SK-N-SH (cell line): ENCODE measurements at regions not wholly inside any gene's neighbourhood (a gene's known extent, or its start where the extent isn't known, plus 50 kb on each side); places are given as distances from the start of the nearest gene placed in this dataset.

Experiments used
- CTCF ChIA-PET: fragments of 300-600, 350-600 bp; formaldehyde crosslinking; extraction: SDS; loops from one replicate; lab custom pipeline; 2021; lab: Yijun Ruan, JAX
- POLR2A ChIA-PET: fragments of 350-600 bp; sonication (Branson Sonifier 250); formaldehyde crosslinking; extraction: SDS; loops from one replicate; lab custom pipeline; 2020; ENCODE audit warnings: antibody characterized with exemption, inconsistent platforms; lab: Yijun Ruan, JAX
- DNase-seq: peaks from one replicate; pipeline ENCODE4 v3.0.0; 2012
- H2AFZ ChIP-seq: fragments of 200-600 bp; sonication (generic); 2 replicates; pipeline ENCODE4 v1.8.1; 2016; ENCODE audit warnings: antibody characterized with exemption, mild to moderate bottlenecking, low read depth
- H3F3A ChIP-seq: fragments of 200-600 bp; sonication (generic); replicated peaks from 2 replicates; pipeline ENCODE3; 2016; ENCODE audit warnings: antibody characterized with exemption, mild to moderate bottlenecking; ENCODE audit not compliant: insufficient read depth
- H3K27ac ChIP-seq, 2 experiments: fragments of 200-500 bp in 1 of 2; fragments of 200-600 bp in 1 of 2; sonication (Bioruptor generic) in 1 of 2; sonication (generic), shearing (Covaris generic) in 1 of 2; 2 replicates each; pipeline versions ENCODE4 v1.5.1 to v1.6.1; 2014 to 2016; ENCODE audit warnings: low read depth in 2 of 2, inconsistent platforms in 1 of 2, low read length in 1 of 2, mild to moderate bottlenecking in 1 of 2, mixed read lengths in 1 of 2
- H3K27me3 ChIP-seq: fragments of 200-600 bp; sonication (generic), shearing (Covaris generic); 2 replicates; pipeline ENCODE4 v1.6.1; 2016; ENCODE audit warnings: mixed run types; ENCODE audit not compliant: insufficient read depth
- H3K36me3 ChIP-seq, 2 experiments: fragments of 200-500 bp in 1 of 2; fragments of 200-600 bp in 1 of 2; sonication (Bioruptor generic) in 1 of 2; sonication (generic) in 1 of 2; replicated peaks in 1 of 2; 2 replicates each; pipeline versions ENCODE3 to v1.5.1; 2014 to 2016; ENCODE audit warnings: low read length in 1 of 2, mild to moderate bottlenecking in 1 of 2; ENCODE audit not compliant: insufficient read depth in 2 of 2, control insufficient read depth in 1 of 2
- H3K4me1 ChIP-seq, 2 experiments: fragments of 200-500 bp in 1 of 2; fragments of 200-600 bp in 1 of 2; sonication (Bioruptor generic) in 1 of 2; sonication (generic), shearing (Covaris generic) in 1 of 2; 2 replicates each; pipeline versions ENCODE4 v1.5.1 to v1.6.1; 2014 to 2016; ENCODE audit warnings: low read depth in 1 of 2, low read length in 1 of 2, mixed run types in 1 of 2; ENCODE audit not compliant: insufficient read depth in 2 of 2, control insufficient read depth in 1 of 2
- H3K4me2 ChIP-seq: fragments of 200-600 bp; sonication (generic), shearing (Covaris generic); 2 replicates; pipeline ENCODE4 v1.6.1; 2017; ENCODE audit warnings: mixed run types
- H3K4me3 ChIP-seq, 2 experiments: fragments of 200-500 bp in 1 of 2; fragments of 200-600 bp in 1 of 2; sonication (Bioruptor generic) in 1 of 2; sonication (generic), shearing (Covaris generic) in 1 of 2; 2 replicates each; pipeline versions ENCODE4 v1.5.1 to v1.8.1; 2014 to 2016; ENCODE audit warnings: low read depth in 2 of 2, inconsistent platforms in 1 of 2, low read length in 1 of 2, mild to moderate bottlenecking in 1 of 2, mixed read lengths in 1 of 2, moderate library complexity in 1 of 2
- H3K79me2 ChIP-seq: fragments of 200-600 bp; sonication (generic); 2 replicates; pipeline ENCODE4 v1.8.1; 2017; ENCODE audit warnings: mild to moderate bottlenecking; ENCODE audit not compliant: insufficient read depth
- H3K9ac ChIP-seq: fragments of 200-600 bp; sonication (generic); 2 replicates; pipeline ENCODE4 v1.6.1; 2017; ENCODE audit warnings: mixed run types
- H3K9me2 ChIP-seq: fragments of 200-600 bp; sonication (generic); 2 replicates; pipeline ENCODE4 v1.6.1; 2017; ENCODE audit warnings: mixed run types
- H3K9me3 ChIP-seq: fragments of 200-600 bp; sonication (generic); 2 replicates; pipeline ENCODE4 v1.6.1; 2017; ENCODE audit warnings: mixed run types, mild to moderate bottlenecking, moderate library complexity
- H4K20me1 ChIP-seq: fragments of 200-600 bp; sonication (generic); 2 replicates; pipeline ENCODE4 v1.6.1; 2017; ENCODE audit warnings: mild to moderate bottlenecking, mixed run types; ENCODE audit not compliant: insufficient read depth
- CHD2 ChIP-seq: fragments of 150-350 bp; IDR thresholded peaks from 2 replicates; pipeline ENCODE4 v1.6.1; 2018; ENCODE audit warnings: low read length; ENCODE audit not compliant: partially characterized antibody
- EZH2phosphoT487 ChIP-seq: fragments of 200-600 bp; sonication (generic); IDR thresholded peaks from 2 replicates; pipeline ENCODE4 v1.6.1; 2017; ENCODE audit warnings: low read depth, mixed run types, mild to moderate bottlenecking, antibody characterized with exemption, moderate library complexity, borderline replicate concordance
- FOXJ3 ChIP-seq: sonication (generic); formaldehyde crosslinking; IDR thresholded peaks from 2 replicates; pipeline ENCODE4 v1.5.1; 2020; ENCODE audit warnings: mild to moderate bottlenecking, missing genetic modification reagents
- FOXM1 ChIP-seq: IDR thresholded peaks from 2 replicates; pipeline ENCODE4 v1.4.0; 2012; ENCODE audit warnings: low read depth, mild to moderate bottlenecking
- NRF1 ChIP-seq: IDR thresholded peaks from 2 replicates; pipeline ENCODE4 v1.6.1; 2012; ENCODE audit warnings: low read depth, mild to moderate bottlenecking, low read length
- POLR2AphosphoS5 ChIP-seq: IDR thresholded peaks from 2 replicates; pipeline ENCODE4 v1.6.1; 2012; ENCODE audit warnings: low read depth, low read length
- RCOR1 ChIP-seq: fragments of 150-350 bp; IDR thresholded peaks from 2 replicates; pipeline ENCODE4 v1.6.1; 2017; ENCODE audit warnings: antibody characterized with exemption, low read length
- RFX5 ChIP-seq: IDR thresholded peaks from 2 replicates; pipeline ENCODE4 v1.6.1; 2012; ENCODE audit warnings: mild to moderate bottlenecking, improper control_type of control experiment, low read length
- RXRA ChIP-seq: IDR thresholded peaks from 2 replicates; pipeline ENCODE4 v1.4.0; 2012; ENCODE audit warnings: low read depth, mild to moderate bottlenecking, borderline replicate concordance
- SMC3 ChIP-seq: IDR thresholded peaks from 2 replicates; pipeline ENCODE4 v1.6.1; 2012; ENCODE audit warnings: low read depth, low read length, improper control_type of control experiment
- TAF1 ChIP-seq: IDR thresholded peaks from 2 replicates; pipeline ENCODE4 v1.6.1; 2012; ENCODE audit warnings: low read depth, mild to moderate bottlenecking, low read length, moderate library complexity, borderline replicate concordance
- TEAD4 ChIP-seq: IDR thresholded peaks from 2 replicates; pipeline ENCODE4 v1.4.0; 2012; ENCODE audit warnings: mild to moderate bottlenecking, borderline replicate concordance; ENCODE audit not compliant: insufficient read depth
- WGBS: methylation state at CpG from one replicate; pipeline ENCODE4 v1.1.6; 2017; ENCODE audit warnings: low lambda C conversion rate; 5-methylcytosine and 5-hydroxymethylcytosine counted together
- TF ChIP-seq, protein P1 (sequence below): fragments of 150-350 bp; IDR thresholded peaks from 2 replicates; pipeline ENCODE4 v1.6.1; 2016; ENCODE audit warnings: mild to moderate bottlenecking, low read depth, low read length
- TF ChIP-seq, protein P2 (sequence below): IDR thresholded peaks from 2 replicates; pipeline ENCODE4 v1.4.0; 2012; ENCODE audit warnings: low read depth
- TF ChIP-seq, protein P3 (sequence below): fragments of 200-600 bp; sonication (generic); IDR thresholded peaks from 2 replicates; pipeline ENCODE4 v1.6.1; 2017; ENCODE audit warnings: antibody characterized with exemption, mild to moderate bottlenecking, moderate library complexity
- TF ChIP-seq, protein P4 (sequence below): IDR thresholded peaks from 2 replicates; pipeline ENCODE4 v1.6.1; 2012; ENCODE audit warnings: mild to moderate bottlenecking, low read depth, low read length, moderate library complexity
- TF ChIP-seq, protein P5 (sequence below): fragments of 150-350 bp; IDR thresholded peaks from 2 replicates; pipeline ENCODE4 v1.6.1; 2017; ENCODE audit warnings: antibody characterized with exemption, low read length, low read depth, borderline replicate concordance

DNA sequence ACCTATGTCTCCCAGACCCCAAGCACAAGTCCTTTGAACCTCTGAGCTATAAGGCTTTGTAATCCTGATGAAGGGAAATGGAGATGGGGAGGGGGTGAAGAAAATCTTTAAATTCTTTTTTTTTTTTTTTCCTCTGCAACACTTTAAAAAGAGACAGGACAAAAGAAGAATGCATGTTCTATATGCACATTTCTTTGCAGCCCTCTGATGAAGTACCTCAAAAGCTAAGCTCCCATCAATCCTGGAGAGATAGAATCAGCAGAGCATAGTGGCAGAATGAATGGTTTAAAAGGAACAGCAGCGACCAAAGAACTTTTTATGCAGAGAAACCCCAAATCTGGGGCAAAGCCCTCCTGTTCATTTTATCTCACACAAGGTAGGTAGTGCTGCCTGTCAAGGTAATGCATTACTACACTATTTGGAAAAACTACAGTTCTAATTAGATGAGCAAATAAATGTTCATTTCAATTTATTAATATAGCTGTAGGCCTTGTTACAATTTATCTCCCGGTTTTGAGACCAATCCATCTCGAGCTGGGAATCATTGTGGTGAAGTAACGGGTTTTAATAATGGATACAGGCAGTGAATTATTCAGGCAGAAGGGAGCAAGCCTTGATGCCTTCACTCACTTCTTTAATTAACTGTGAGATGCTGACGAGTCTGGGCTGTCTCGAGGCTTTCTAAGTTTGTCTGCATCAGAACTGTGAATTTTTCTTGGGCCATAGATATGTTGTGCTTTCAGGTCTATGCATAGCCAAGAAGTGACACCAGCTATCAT, 173.5 kb upstream of the ZNF608 start (continued):
- TF ChIP-seq, protein P1, sequence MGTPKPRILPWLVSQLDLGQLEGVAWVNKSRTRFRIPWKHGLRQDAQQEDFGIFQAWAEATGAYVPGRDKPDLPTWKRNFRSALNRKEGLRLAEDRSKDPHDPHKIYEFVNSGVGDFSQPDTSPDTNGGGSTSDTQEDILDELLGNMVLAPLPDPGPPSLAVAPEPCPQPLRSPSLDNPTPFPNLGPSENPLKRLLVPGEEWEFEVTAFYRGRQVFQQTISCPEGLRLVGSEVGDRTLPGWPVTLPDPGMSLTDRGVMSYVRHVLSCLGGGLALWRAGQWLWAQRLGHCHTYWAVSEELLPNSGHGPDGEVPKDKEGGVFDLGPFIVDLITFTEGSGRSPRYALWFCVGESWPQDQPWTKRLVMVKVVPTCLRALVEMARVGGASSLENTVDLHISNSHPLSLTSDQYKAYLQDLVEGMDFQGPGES = no peak
- no peak for TF ChIP-seq EZH2phosphoT487
- no peak for TF ChIP-seq TAF1
- TF ChIP-seq RCOR1 = no peak

DNA sequence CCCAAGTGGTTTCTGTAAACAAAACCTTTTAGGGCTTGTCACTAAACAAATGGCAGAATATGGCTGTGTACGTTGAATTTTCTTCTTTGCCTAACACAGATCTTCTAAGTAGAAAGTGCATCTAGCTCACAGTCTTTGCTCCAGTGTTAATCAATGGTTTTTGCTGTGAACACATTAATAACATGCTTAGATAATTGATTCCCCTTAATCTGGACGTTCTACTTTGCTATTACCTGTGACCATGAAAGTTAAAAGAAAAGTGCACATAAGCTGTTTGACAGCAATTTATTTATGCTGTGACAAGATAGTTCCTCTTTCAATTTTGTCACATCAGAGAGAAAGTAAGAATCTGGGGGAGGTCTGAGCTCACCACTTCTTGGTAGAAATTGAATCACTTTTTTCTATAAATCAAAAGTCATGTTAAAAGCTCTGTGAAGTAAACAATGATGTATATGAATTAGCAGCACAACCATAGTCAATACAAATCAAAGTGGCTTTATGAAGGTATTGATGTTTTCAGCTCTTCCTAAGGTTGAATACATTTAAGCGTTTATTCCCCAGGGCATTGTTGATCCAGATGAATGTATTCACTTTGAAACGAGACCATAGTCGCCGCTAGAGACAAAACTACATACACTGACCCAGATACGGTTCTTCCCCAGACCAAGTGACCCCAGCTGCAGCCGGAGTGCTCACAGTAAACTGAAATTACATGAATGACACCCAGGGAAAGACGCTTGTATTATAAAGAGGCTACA, 174.6 kb upstream of the ZNF608 start:
- no peak overlapping the region for H3K27ac ChIP-seq
- H3K9me2 ChIP-seq = no peaks in the 10 kb centered on the region
- H3K79me2 ChIP-seq = no peaks in the 10 kb centered on the region
- no peak overlapping the region for H3K4me2 ChIP-seq
- no peaks in the 10 kb centered on the region for H3K9me3 ChIP-seq
- no peak overlapping the region for H3K9ac ChIP-seq
- H3F3A ChIP-seq = no peaks in the 10 kb centered on the region
- H4K20me1 ChIP-seq = no peaks in the 10 kb centered on the region
- WGBS = 85% methylated on average over 9 of the region's 9 CpGs
- H3K4me1 ChIP-seq = no peaks in the 10 kb centered on the region
- no peak for DNase-seq
- H3K36me3 ChIP-seq = no peaks in the 10 kb centered on the region
- H2AFZ ChIP-seq = no peak overlapping the region
- no peaks in the 10 kb centered on the region for H3K27me3 ChIP-seq
- ChIA-PET POLR2A (no interaction called here), CTCF (interaction anchor here (0.7 to 1.8 kb wide), 3 partner anchors 10 to 172 kb away, joined by 3 to 5 read pairs (median 3); no protein-coding TSS in a partner anchor)
- no peak overlapping the region for H3K4me3 ChIP-seq
- TF ChIP-seq RCOR1 = no peak
- no peak for TF ChIP-seq FOXM1
- TF ChIP-seq, protein P2, sequence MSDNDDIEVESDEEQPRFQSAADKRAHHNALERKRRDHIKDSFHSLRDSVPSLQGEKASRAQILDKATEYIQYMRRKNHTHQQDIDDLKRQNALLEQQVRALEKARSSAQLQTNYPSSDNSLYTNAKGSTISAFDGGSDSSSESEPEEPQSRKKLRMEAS = no peak
- TF ChIP-seq NRF1 = no peak
- TF ChIP-seq POLR2AphosphoS5 = no peak
- TF ChIP-seq, protein P3, sequence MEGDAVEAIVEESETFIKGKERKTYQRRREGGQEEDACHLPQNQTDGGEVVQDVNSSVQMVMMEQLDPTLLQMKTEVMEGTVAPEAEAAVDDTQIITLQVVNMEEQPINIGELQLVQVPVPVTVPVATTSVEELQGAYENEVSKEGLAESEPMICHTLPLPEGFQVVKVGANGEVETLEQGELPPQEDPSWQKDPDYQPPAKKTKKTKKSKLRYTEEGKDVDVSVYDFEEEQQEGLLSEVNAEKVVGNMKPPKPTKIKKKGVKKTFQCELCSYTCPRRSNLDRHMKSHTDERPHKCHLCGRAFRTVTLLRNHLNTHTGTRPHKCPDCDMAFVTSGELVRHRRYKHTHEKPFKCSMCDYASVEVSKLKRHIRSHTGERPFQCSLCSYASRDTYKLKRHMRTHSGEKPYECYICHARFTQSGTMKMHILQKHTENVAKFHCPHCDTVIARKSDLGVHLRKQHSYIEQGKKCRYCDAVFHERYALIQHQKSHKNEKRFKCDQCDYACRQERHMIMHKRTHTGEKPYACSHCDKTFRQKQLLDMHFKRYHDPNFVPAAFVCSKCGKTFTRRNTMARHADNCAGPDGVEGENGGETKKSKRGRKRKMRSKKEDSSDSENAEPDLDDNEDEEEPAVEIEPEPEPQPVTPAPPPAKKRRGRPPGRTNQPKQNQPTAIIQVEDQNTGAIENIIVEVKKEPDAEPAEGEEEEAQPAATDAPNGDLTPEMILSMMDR = no peak
- no peak for TF ChIP-seq TAF1
- TF ChIP-seq, protein P4, sequence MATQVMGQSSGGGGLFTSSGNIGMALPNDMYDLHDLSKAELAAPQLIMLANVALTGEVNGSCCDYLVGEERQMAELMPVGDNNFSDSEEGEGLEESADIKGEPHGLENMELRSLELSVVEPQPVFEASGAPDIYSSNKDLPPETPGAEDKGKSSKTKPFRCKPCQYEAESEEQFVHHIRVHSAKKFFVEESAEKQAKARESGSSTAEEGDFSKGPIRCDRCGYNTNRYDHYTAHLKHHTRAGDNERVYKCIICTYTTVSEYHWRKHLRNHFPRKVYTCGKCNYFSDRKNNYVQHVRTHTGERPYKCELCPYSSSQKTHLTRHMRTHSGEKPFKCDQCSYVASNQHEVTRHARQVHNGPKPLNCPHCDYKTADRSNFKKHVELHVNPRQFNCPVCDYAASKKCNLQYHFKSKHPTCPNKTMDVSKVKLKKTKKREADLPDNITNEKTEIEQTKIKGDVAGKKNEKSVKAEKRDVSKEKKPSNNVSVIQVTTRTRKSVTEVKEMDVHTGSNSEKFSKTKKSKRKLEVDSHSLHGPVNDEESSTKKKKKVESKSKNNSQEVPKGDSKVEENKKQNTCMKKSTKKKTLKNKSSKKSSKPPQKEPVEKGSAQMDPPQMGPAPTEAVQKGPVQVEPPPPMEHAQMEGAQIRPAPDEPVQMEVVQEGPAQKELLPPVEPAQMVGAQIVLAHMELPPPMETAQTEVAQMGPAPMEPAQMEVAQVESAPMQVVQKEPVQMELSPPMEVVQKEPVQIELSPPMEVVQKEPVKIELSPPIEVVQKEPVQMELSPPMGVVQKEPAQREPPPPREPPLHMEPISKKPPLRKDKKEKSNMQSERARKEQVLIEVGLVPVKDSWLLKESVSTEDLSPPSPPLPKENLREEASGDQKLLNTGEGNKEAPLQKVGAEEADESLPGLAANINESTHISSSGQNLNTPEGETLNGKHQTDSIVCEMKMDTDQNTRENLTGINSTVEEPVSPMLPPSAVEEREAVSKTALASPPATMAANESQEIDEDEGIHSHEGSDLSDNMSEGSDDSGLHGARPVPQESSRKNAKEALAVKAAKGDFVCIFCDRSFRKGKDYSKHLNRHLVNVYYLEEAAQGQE = no peak
- TF ChIP-seq RFX5 = no peak
- TF ChIP-seq FOXJ3 (CRISPR knock-in tag) = no peak
- no peak for TF ChIP-seq RXRA
- TF ChIP-seq SMC3 = no peak
- TF ChIP-seq CHD2 = no peak
- TF ChIP-seq, protein P5, sequence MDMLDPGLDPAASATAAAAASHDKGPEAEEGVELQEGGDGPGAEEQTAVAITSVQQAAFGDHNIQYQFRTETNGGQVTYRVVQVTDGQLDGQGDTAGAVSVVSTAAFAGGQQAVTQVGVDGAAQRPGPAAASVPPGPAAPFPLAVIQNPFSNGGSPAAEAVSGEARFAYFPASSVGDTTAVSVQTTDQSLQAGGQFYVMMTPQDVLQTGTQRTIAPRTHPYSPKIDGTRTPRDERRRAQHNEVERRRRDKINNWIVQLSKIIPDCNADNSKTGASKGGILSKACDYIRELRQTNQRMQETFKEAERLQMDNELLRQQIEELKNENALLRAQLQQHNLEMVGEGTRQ = no peak
- no peak for TF ChIP-seq TEAD4
- TF ChIP-seq, protein P1 = no peak
